HG02840 (cell line): ENCODE measurements at regions not wholly inside any gene's neighbourhood (a gene's known extent, or its start where the extent isn't known, plus 50 kb on each side); places are given as distances from the start of the nearest gene placed in this dataset.

ENCODE experiments used
- ATAC-seq: cut with Tn5 transposase; IDR thresholded peaks from one replicate; pipeline ENCODE4 v1.9.1; 2021; ENCODE audit warnings: mild to moderate bottlenecking, moderate library complexity, moderate number of reproducible peaks; ENCODE audit not compliant: unreplicated experiment, low FRiP score

- ATAC-seq = no peak
Measured at GRCh38 chr22:47847131-47847890, 1084.9 kb downstream of the TBC1D22A start.

GRCh38 chr22:47846206-47846605, 1083.8 kb downstream of the TBC1D22A start:
- ATAC-seq = no peak

GRCh38 chr22:47842119-47842518, 1079.7 kb downstream of the TBC1D22A start:
- ATAC-seq = no peak

- ATAC-seq = no peak
Measured at GRCh38 chr22:47841156-47841555, 1078.7 kb downstream of the TBC1D22A start.

- no peak for ATAC-seq
Measured at GRCh38 chr22:47839595-47840227, 1077.3 kb downstream of the TBC1D22A start.

GRCh38 chr22:47837703-47838102, 1075.3 kb downstream of the TBC1D22A start:
- no peak for ATAC-seq

GRCh38 chr22:47836957-47837356, 1074.5 kb downstream of the TBC1D22A start:
- no peak for ATAC-seq

- ATAC-seq = no peak
Measured at GRCh38 chr22:47835726-47836125, 1073.3 kb downstream of the TBC1D22A start.

- ATAC-seq = no peak
Measured at GRCh38 chr22:47826016-47826415, 1063.6 kb downstream of the TBC1D22A start.

- ATAC-seq = no peak
Measured at GRCh38 chr22:47822422-47822821, 1060.0 kb downstream of the TBC1D22A start.

GRCh38 chr22:47818496-47818895, 1056.0 kb downstream of the TBC1D22A start:
- no peak for ATAC-seq

- no peak for ATAC-seq
Measured at GRCh38 chr22:47817380-47817779, 1054.9 kb downstream of the TBC1D22A start.

GRCh38 chr22:47816863-47817210, 1054.4 kb downstream of the TBC1D22A start:
- no peak for ATAC-seq

- ATAC-seq = no peak
Measured at GRCh38 chr22:47816121-47816862, 1053.8 kb downstream of the TBC1D22A start.

GRCh38 chr22:47814474-47814873, 1052.0 kb downstream of the TBC1D22A start:
- no peak for ATAC-seq

GRCh38 chr22:47813661-47814060, 1051.2 kb downstream of the TBC1D22A start:
- no peak for ATAC-seq

- no peak for ATAC-seq
Measured at GRCh38 chr22:47811971-47812370, 1049.5 kb downstream of the TBC1D22A start.

- no peak for ATAC-seq
Measured at GRCh38 chr22:47810505-47811500, 1048.4 kb downstream of the TBC1D22A start.

GRCh38 chr22:47808886-47809620, 1046.6 kb downstream of the TBC1D22A start:
- no peak for ATAC-seq

GRCh38 chr22:47808236-47808635, 1045.8 kb downstream of the TBC1D22A start:
- no peak for ATAC-seq
